ENCODE measurements at regions not wholly inside any gene's neighbourhood (a gene's known extent, or its start where the extent isn't known, plus 50 kb on each side); places are given as distances from the start of the nearest gene placed in this dataset.

- no peak overlapping the region for H3K4me3 ChIP-seq (ENCODE audit: low read depth, low read length)
- TF ChIP-seq POLR2A (IDR thresholded peaks at IDR 0.05; ENCODE audit: extremely low read depth, insufficient read length) (no peak), MAX (IDR thresholded peaks at IDR 0.05; ENCODE audit: low read depth, low read length) (no peak), CTCF (IDR thresholded peaks at IDR 0.05; ENCODE audit: low read depth, low read length) (no peak), MYC (IDR thresholded peaks at IDR 0.05; ENCODE audit: low read depth, low read length) (no peak)
- DNase-seq (ENCODE audit: low read depth), result no peak
These were observed 1054.0 kb downstream of the TUSC7 start for GRCh38 chr3:117763561-117763960.

- no peak for TF ChIP-seq CTCF (IDR thresholded peaks at IDR 0.05; ENCODE audit: low read depth, low read length)
- no peak overlapping the region for H3K4me3 ChIP-seq (ENCODE audit: low read depth, low read length)
- DNase-seq (ENCODE audit: low read depth), result no peak
These were observed 1059.0 kb downstream of the TUSC7 start for GRCh38 chr3:117768581-117768980.

GRCh38 chr3:117774130-117774529, 1064.6 kb downstream of the TUSC7 start:
- no peak overlapping the region for H3K4me3 ChIP-seq (ENCODE audit: low read depth, low read length)
- no peak for DNase-seq (ENCODE audit: low read depth)
- TF ChIP-seq MYC (IDR thresholded peaks at IDR 0.05; ENCODE audit: low read depth, low read length) (no peak), CTCF (IDR thresholded peaks at IDR 0.05; ENCODE audit: low read depth, low read length) (no peak), MAX (IDR thresholded peaks at IDR 0.05; ENCODE audit: low read depth, low read length) (no peak), POLR2A (IDR thresholded peaks at IDR 0.05; ENCODE audit: extremely low read depth, insufficient read length) (no peak)

GRCh38 chr3:117786349-117786748, 1076.8 kb downstream of the TUSC7 start:
- H3K4me3 ChIP-seq (ENCODE audit: low read depth, low read length), result no peak overlapping the region
- no peak for DNase-seq (ENCODE audit: low read depth)
- TF ChIP-seq MYC (IDR thresholded peaks at IDR 0.05; ENCODE audit: low read depth, low read length), result no peak
- no peak for TF ChIP-seq POLR2A (IDR thresholded peaks at IDR 0.05; ENCODE audit: extremely low read depth, insufficient read length)
- no peak for TF ChIP-seq CTCF (IDR thresholded peaks at IDR 0.05; ENCODE audit: low read depth, low read length)
- no peak for TF ChIP-seq MAX (IDR thresholded peaks at IDR 0.05; ENCODE audit: low read depth, low read length)

GRCh38 chr3:117788061-117788460, 1078.5 kb downstream of the TUSC7 start:
- no peak for DNase-seq (ENCODE audit: low read depth)

More at GRCh38 chr3:117788061-117788460, 1078.5 kb downstream of the TUSC7 start:
- TF ChIP-seq POLR2A (IDR thresholded peaks at IDR 0.05; ENCODE audit: extremely low read depth, insufficient read length), result no peak
- no peak for TF ChIP-seq MAX (IDR thresholded peaks at IDR 0.05; ENCODE audit: low read depth, low read length)
- no peak for TF ChIP-seq MYC (IDR thresholded peaks at IDR 0.05; ENCODE audit: low read depth, low read length)
- no peak for TF ChIP-seq CTCF (IDR thresholded peaks at IDR 0.05; ENCODE audit: low read depth, low read length)
- no peak overlapping the region for H3K4me3 ChIP-seq (ENCODE audit: low read depth, low read length)
